HG03280 (cell line): ENCODE measurements at regions not wholly inside any gene's neighbourhood (a gene's known extent, or its start where the extent isn't known, plus 50 kb on each side); places are given as distances from the start of the nearest gene placed in this dataset.
"Not testable (repeated sequence)": the region's sequence is repeated elsewhere in the genome, so short reads cannot be mapped to it uniquely, and the experiment has no call there.

Experiments
- ATAC-seq: cut with Tn5 transposase; IDR thresholded peaks from one replicate; pipeline ENCODE4 v1.9.1; 2021; ENCODE audit warnings: mild to moderate bottlenecking, moderate library complexity; ENCODE audit not compliant: unreplicated experiment

DNA sequence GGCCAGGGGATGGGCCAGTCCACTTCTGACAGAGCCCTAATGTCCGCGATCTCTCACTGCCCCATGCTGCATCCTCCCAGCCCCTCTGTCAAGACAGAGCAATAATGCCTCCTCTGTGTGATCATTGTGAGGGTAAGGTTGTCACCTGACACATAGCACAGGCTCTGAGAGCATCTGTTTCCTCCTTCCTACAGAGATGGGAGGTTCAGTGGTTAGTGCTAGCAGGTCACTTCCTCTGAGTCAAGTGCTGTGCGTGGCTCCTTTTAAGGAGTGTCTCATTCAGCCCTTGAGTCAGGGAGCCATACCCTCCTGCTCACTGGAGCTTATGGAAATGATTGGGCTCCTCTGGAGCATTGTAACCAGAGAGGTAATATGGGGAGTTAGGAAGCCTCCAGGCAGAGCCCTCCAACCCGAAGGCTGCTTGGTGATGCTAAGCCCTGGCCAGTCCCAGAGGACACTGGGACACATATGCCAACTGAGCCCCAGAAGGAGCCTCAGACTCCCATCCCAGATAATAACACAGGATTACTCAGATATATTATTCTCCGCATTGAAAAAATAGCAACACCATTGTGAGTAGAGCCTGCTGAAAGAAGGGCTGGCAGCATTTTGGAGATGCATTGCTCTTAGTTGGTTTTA is 189.0 kb downstream of the GALNT1 start:
- ATAC-seq, result no peak

DNA sequence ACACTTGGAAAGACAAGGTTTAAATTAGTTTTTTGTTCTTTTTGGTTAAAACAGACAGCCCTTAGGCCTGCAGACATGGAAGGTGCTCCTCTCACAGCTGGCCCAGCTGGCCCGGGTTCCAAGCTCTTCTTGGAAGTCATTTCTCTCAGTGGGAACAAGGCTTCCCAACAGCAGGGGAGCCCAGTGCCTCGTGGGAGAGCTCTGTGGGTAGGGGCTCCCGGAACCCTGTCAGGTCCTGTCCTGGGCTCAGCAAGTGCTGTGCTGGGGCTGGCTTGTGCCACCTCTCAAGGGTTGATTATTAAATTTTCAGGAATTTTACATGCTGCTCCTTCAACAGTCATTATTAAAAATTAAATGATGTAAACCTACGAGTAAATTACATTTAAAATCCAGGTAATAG is 189.6 kb downstream of the GALNT1 start:
- no peak for ATAC-seq

DNA sequence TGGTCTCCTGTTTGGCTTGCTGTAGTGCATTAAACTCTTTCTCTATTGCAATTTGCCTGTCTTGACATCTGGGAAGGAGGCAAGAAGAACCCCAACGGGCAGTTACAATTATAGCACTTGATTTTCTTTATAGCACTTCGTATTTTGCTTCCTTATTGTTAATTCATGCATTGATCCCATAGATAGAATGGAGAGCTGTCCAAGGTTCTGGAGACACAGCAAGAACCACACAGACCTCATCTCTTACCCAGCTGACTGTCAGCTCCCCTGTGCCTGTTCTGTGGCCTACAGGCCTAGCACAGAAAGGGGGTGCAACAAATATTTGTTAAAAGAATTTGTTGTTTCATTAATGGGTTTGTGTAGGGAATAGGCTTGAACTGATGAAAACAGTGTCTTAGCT is 194.3 kb downstream of the GALNT1 start:
- no peak for ATAC-seq

DNA sequence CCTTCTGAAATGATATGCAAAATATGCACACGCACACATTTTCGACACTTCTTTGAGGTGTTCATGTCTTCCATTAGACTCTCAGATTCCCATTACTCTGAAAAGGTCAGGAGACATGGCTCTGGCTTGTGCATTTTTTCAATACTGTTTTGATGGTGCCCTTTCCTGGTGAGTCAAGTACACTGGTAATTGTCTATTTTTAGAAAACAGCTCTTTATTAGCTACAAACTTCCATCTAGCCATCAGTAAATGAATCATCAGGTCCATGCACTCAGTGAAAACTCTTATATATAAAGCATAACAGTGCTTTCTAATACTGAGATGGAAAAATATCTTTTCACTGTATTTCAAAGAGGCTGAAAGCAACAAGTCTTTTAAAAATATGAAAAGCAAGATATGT is 194.9 kb downstream of the GALNT1 start:
- ATAC-seq, result no peak

DNA sequence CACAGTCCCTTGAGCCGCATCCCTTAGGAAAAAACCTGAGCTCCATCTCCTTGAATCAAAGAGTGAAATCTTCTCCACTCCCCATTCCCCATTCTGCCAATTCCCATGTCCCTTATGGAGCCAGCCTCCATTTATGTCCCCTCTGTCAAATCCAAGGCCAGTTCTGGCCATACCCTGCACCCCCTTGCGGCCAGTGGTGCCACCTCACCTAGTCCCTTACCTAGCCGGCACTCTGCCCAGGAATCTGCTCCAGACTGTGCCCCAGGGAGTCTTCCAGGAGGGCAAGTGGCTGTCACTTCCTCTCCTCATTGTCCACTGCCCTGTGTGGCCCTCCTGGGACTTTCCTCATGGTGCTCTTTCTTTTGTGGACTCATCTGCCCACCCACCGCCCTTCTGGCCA is 195.4 kb upstream of the RMP24 start:
- no peak for ATAC-seq

DNA sequence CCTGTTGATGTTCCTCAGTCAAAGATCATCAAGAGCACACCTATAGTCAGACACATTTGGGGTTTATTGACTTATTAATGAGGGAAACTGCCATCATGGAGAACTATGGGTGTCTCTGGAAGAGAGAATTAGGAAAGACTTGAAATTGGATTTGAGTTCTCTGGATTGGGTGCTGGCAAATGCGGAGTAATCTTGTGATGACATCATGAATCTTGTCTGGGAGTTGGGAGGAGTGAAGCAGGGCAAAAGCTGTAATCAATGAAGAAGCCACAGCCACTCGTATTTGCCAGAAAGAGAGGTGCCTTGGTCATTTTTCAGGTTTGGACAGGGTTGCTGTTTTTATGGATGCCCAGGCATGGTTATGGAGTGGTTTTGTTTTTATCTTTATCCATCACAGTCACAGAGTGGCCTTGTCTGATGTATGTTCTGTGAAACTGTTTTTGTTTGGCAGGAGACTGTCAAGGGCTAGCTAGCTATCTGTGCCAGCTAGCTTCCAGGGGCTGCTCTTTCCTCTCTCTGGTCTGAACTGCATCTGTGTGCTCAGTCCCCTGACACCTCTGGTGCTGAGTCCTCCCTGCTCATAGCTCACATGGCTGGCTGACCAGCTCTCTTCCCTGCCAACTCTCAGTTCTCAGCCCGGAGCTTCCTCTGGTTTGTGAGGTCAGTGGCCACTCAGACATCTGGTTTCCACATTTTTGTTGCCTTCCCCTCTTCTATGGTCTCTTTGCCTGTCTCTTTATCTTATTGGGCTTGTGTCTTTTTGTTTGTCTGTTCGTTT is 193.4 kb upstream of the RMP24 start:
- ATAC-seq, result no peak

DNA sequence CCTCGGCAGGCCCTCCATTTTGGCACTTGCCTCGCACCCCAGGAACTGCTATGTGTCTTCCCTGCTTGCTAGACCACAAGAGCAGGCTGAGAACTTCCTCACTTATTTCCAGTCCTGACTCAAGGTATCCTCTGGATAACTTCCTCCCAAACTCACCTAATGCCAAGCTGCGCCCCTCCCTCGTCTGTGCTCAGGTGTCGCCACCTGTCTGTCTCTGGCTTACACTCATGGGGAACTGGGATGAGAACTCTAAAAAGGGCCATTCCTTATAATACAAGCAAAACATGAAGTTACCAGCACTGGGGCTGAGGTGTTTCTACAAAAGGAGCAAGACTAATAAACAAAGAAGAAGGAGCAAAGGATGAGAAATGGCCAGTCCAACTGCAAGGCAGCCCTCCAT is 191.5 kb upstream of the RMP24 start:
- no peak for ATAC-seq

DNA sequence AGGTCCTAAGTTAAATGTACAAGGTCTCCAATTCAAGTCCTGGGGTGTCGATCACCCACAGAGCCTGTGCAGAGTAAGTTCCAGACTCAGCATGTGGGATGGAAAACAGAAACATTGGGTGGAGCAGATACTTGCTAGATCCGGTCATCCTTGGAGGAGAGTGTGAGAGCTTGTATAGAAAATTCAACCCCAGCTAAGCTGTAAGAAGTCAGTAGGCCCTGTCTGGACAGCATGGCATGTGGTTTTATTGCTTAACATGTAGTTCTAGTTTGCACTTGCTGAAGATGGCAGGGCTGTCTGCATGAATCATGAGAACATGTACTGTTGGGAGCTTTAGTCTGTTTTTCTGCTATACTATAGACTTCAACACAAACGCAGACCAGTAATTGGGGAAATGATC is 189.6 kb upstream of the RMP24 start:
- ATAC-seq, result no peak

DNA sequence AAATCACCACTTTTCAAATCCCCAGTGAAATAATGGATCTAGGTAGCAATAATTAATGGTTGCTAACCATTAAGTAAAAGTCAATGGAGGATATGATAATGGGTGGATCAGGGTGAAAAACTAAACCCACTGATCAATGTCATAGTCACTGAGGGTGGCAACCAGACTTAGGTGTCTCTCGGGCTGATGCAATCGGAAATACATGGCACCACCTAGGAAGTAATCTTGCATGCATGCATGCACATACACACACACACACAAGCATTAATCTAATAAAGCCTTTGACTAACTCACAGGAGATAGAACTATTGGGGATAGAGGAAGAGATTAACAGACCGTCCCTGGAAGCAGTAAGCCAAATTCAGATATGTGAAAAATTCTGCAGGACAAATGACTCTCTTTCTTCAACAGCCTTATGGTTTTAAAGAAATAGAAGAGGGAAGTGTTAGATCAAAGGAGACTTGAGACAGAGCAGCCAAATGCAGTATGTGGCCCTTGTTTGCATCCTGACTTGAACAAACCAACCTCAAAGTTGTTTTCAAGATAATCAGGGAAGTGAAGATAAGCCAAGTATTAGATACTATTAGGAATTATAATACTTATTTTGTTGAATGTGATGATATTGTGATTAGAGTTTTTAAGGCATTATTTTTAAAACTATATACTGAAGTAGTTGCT is 186.0 kb upstream of the RMP24 start:
- no peak for ATAC-seq

DNA sequence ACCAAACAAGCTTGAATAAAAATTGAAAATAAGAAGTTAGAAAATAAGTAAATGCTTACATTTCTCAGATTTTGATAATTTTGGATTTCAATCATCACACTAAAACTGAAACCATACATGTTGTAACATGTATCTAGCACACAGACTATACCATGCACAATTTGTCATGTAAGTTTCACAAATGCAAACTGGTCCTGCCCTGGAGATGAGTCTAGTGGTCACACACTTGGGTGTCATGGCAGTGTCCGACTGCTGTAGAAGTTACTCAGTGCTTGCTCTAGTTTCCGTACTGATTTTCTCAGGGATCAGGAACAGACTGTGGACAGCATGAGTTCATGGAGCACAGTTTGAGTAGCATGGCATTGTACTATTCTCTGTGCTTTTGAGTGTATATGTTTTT is 182.9 kb upstream of the RMP24 start:
- no peak for ATAC-seq

DNA sequence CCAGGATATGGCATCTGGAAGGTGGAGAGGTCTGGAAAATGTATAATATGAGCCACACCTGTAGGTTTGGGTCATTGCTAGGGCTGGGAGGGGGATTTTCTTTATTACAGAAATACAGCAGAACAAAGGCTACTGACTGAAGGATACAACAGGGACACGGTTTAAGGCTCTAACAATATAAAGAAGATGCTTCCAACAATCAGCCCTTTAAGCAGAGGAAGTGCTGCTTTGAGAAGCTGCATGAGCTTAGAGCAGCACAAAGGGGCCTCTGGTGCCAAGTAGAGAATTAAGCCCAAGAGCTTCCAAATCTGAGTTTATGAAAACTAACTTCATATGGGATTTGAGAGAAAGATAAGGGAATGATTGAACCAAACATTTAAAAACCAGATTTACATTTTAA is 174.5 kb upstream of the RMP24 start:
- ATAC-seq, result no peak

DNA sequence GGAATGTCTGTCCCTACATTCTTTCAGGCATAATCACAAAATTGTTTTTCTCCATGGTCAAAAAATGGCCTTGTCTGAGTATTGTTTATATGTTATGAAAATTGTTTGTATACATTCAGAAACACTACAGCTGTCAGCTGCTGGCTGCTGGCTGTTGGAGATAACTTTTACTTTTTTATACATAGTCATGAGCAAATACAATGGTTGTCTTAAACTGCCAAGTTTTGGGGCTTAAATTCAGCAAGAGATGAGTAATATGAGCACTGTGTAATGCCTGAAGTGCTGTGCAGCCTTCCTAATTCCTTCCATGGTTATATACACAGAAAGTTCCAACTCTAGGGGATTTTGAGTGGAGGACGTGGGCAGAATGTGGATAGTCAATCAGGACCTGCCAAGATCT is 168.9 kb upstream of the RMP24 start:
- no peak for ATAC-seq

DNA sequence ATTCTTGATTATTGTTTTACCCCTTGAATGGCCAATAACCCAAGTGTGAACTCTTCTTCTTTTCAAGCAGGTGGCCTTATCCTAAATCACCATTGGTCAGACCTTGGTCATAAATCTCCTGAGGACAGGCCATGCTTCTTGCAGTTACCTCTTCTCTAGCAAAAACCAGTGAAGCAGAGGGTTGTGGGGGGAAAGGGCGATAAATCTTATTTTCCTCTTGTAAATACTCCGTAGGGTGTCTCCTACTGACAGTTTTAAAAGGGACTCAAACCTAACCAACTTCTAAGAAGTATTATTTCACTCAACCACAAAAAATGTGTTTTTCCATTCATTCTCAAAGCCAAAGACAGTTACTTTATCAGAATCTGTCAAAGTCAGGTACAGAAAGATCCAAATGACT is 168.1 kb upstream of the RMP24 start:
- no peak for ATAC-seq

DNA sequence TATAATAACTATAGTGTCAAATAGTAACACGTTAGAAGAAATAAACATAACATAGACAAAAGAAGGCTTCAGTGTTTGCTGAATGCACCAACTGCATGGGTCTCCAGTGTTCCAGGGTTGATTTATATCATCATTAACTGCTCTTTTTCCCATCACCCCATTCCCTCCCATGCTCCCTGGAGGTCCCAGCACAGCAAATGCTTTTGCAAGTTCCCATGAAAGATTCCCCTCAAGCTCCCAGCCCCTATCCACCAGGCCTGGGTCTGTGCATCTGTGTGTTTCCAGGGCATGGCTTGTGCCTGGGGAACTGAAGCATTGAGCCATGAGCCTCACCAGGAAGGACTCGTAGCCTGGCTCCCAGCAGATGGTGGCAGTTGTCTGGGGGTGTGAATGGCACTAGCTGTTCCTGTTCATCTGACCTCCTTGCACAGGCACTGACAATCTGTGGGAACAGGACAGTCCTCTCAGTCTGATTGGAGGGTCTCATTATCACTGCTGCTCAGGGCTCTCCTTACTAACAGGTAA is 164.6 kb upstream of the RMP24 start:
- ATAC-seq, result no peak

DNA sequence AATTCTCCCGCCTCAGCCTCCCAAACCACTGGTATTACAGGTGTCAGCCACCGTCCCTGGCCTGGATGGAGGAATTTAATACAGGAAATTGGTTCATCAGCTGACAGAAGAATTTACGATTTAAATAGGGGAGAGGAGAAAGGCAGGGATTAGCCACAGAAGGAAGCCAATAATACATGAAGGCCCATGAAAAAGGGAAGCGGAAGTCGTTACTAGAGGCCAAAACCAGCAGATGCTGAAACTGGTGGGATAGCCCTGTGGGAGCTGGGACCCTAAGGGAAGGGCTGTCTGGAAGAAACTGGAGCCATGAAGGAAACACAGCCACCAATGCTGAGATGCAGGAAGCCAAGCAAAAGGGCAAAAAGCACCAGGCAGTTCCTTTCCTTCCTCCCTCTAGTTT is 163.7 kb upstream of the RMP24 start:
- no peak for ATAC-seq

DNA sequence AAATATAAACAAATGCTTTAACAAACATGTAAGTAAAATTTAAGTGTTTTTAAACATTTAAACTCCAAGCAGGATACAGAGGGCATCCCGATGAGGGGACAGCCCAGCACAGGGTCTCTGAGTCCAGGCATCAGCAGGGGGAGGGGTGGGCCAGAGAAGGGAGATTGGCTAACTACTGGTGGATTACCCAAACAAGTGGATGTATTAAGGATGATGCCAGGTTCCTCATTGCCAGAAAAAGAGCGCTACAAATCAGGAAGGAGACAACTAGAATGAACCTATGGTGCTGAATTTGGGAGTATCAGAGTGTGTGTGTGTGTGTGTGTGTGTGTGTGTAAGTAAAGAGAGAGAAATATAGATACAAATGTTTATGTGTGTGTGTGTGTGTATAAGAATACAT is 162.0 kb upstream of the RMP24 start:
- ATAC-seq, result no peak

DNA sequence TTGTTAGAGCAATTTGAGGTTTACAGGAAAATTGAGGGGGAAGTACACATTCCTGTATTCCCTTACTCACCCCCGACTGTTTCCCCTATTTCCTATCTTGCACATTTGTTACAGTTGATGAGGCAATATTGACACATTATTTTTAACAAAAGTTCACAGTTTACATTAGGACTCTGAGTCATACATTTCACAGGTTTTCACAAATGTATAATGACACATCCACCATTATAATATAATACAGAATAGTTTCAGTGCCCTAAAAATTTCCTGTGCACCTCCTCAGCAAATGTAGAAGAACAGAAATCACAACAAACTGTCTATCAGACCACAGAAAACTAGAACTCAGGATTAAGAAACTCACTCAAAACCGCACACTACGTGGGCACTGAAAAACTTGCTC is 160.6 kb upstream of the RMP24 start:
- no peak for ATAC-seq

DNA sequence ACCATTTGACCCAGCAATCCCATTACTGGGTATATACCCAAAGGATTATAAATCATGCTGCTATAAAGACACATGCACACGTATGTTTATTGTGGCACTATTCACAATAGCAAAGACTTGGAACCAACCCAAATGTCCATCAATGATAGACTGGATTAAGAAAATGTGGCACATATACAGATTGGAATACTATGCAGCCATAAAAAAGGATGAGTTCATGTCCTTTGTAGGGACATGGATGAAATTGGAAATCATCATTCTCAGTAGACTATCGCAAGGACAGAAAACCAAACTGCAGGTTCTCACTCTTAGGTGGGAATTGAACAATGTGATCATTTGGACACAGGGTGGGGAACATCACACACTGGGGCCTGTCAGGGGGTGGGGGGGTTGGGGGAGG is 157.5 kb upstream of the RMP24 start:
- ATAC-seq, result not testable (repeated sequence)

DNA sequence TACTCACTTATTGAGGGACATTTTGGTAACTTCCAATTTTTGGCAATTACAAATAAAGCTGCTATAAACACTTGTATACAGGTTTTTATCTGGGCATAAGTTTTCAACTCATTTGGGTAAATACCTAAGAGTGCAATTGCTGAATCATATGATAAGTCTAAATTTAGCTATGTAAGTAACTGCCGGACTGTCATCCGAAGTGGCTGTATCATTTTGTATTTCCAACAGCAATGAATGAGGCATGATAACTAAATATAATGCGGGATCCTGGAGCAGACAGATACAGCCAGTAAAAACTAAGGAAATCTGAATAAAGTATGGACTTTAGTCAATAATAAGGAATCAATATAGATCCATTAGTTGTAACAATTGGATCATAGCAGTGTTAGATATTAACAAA is 156.5 kb upstream of the RMP24 start:
- no peak for ATAC-seq

DNA sequence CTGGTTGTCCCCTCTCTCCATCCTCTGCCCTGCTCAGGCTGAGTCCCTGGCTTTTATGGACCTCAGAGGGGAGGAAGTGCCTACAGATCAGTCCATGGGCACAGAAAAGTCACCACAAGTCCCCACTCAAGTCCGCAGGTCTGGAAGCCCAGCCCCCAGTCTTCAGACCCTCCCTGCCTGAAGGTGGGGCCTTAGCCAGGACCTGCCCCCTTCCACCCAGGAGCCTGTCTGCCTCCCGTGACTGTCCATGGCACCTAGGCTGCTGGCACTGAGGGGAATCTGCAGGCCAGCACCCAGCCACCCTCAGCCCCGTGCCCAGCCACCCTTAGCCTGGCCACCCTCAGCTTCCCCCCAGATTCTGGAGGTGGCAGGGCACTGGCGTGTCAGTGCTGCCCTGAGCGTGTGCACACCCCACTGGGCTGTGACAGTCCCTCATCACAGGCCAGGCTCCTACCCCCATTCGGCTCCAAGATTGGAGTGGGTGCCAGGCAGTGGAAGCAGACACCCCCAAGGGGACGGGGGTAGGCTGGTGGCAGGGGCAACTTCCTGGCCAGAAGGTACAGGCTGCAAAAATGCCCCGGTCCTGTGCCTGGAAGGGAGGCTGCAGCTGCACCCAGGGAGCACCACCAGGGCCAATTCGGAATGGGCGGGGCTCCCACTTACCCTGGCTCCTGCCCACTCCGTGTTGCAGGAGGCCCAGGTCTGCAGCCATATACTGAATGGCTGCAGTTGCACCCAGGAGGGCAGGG is 154.7 kb upstream of the RMP24 start:
- no peak for ATAC-seq

DNA sequence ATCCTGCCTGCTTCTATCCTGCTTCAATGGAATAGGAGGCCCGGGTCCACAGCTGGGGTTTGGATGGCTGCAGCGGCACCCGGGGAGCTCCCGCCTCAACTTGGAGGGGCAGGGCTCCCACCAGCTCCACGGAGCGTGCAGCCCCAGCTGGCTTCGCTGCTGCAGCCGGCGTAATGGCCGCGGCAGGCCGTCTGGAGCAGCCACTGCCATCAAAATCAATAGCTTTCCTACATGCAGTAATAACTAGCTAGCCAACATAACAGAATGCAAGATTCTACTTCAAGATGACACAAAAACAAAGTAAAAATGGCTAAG is 154.2 kb upstream of the RMP24 start:
- ATAC-seq, result no peak

DNA sequence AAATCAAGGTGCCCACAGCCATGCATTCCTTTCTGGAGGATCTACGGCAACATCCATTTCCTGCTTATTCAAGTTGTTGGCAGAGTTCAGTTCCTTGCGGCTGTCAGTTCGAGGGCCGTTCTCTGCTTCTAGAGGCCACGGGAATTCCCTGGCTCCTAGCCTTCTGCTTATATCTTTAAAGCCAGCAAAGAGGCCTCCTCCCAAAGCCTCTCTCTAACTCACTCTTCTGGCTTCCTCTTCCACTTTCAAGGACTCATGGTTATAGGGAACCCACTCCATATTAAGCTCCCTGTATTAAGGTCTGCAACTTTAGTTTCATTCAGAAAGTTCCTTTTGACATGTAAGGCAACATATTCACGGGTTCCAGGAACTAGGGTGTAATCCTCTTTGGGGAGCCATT is 150.1 kb upstream of the RMP24 start:
- no peak for ATAC-seq
